ENCODE measurements at regions not wholly inside any gene's neighbourhood (a gene's known extent, or its start where the extent isn't known, plus 50 kb on each side); places are given as distances from the start of the nearest gene placed in this dataset.
"Not testable (repeated sequence)": the region's sequence is repeated elsewhere in the genome, so short reads cannot be mapped to it uniquely, and the experiment has no call there.

- peak in 1 of 2 donors; percentile 7 for DNase-seq (ENCODE audit: low read depth in 1 of 2, low spot score in 1 of 2)
These were observed 465.9 kb upstream of the ERCC4 start for GRCh38 chr16:13453938-13454553.

GRCh38 chr16:13463619-13464018, 456.3 kb upstream of the ERCC4 start:
- DNase-seq (ENCODE audit: low read depth in 1 of 2, low spot score in 1 of 2) = no peak

GRCh38 chr16:13471036-13471435, 448.9 kb upstream of the ERCC4 start:
- DNase-seq (ENCODE audit: low read depth in 1 of 2, low spot score in 1 of 2) = no peak

- no peak for DNase-seq (ENCODE audit: low read depth in 1 of 2, low spot score in 1 of 2)
These were observed 441.0 kb upstream of the ERCC4 start for GRCh38 chr16:13478991-13479390.

- no peak for DNase-seq (ENCODE audit: low read depth in 1 of 2, low spot score in 1 of 2)
These were observed 440.4 kb upstream of the ERCC4 start for GRCh38 chr16:13479549-13479948.

GRCh38 chr16:13480801-13481200, 439.2 kb upstream of the ERCC4 start:
- no peak for DNase-seq (ENCODE audit: low read depth in 1 of 2, low spot score in 1 of 2)

- no peak for DNase-seq (ENCODE audit: low read depth in 1 of 2, low spot score in 1 of 2)
These were observed 436.8 kb upstream of the ERCC4 start for GRCh38 chr16:13483121-13483520.

GRCh38 chr16:13489416-13489815, 430.5 kb upstream of the ERCC4 start:
- not testable (repeated sequence) for DNase-seq (ENCODE audit: low read depth in 1 of 2, low spot score in 1 of 2)

- no peak for DNase-seq (ENCODE audit: low read depth in 1 of 2, low spot score in 1 of 2)
These were observed 427.9 kb upstream of the ERCC4 start for GRCh38 chr16:13492046-13492445.

- no peak for DNase-seq (ENCODE audit: low read depth in 1 of 2, low spot score in 1 of 2)
These were observed 415.9 kb upstream of the ERCC4 start for GRCh38 chr16:13503960-13504635.

- no peak for DNase-seq (ENCODE audit: low read depth in 1 of 2, low spot score in 1 of 2)
These were observed 412.4 kb upstream of the ERCC4 start for GRCh38 chr16:13507530-13507929.

GRCh38 chr16:13510425-13511151, 409.4 kb upstream of the ERCC4 start:
- DNase-seq (ENCODE audit: low read depth in 1 of 2, low spot score in 1 of 2) = no peak

- DNase-seq (ENCODE audit: low read depth in 1 of 2, low spot score in 1 of 2) = no peak
These were observed 402.1 kb upstream of the ERCC4 start for GRCh38 chr16:13517841-13518240.

- no peak for DNase-seq (ENCODE audit: low read depth in 1 of 2, low spot score in 1 of 2)
These were observed 400.1 kb upstream of the ERCC4 start for GRCh38 chr16:13519871-13520270.

GRCh38 chr16:13521356-13521755, 398.6 kb upstream of the ERCC4 start:
- no peak for DNase-seq (ENCODE audit: low read depth in 1 of 2, low spot score in 1 of 2)

- DNase-seq (ENCODE audit: low read depth in 1 of 2, low spot score in 1 of 2) = no peak
These were observed 392.6 kb upstream of the ERCC4 start for GRCh38 chr16:13527332-13527731.

- DNase-seq (ENCODE audit: low read depth in 1 of 2, low spot score in 1 of 2) = no peak
These were observed 391.3 kb upstream of the ERCC4 start for GRCh38 chr16:13528691-13529090.

GRCh38 chr16:13529193-13529982, 390.6 kb upstream of the ERCC4 start:
- DNase-seq (ENCODE audit: low read depth in 1 of 2, low spot score in 1 of 2) = no peak

GRCh38 chr16:13540771-13541170, 379.2 kb upstream of the ERCC4 start:
- DNase-seq (ENCODE audit: low read depth in 1 of 2, low spot score in 1 of 2) = no peak

GRCh38 chr16:13542284-13542683, 377.7 kb upstream of the ERCC4 start:
- no peak for DNase-seq (ENCODE audit: low read depth in 1 of 2, low spot score in 1 of 2)

GRCh38 chr16:13543850-13544249, 376.1 kb upstream of the ERCC4 start:
- DNase-seq (ENCODE audit: low read depth in 1 of 2, low spot score in 1 of 2) = no peak

- DNase-seq (ENCODE audit: low read depth in 1 of 2, low spot score in 1 of 2) = no peak
These were observed 374.7 kb upstream of the ERCC4 start for GRCh38 chr16:13545271-13545670.

All from activated CD4-positive, alpha-beta T cell treated with anti-CD3 and anti-CD28 coated beads, Interleukin-2, amount 50 U/mL, for 24 hours (primary cell).